Neuronal stem cell (in vitro differentiated cells): ENCODE measurements at regions not wholly inside any gene's neighbourhood (a gene's known extent, or its start where the extent isn't known, plus 50 kb on each side); places are given as distances from the start of the nearest gene placed in this dataset.
"Not testable (repeated sequence)": the region's sequence is repeated elsewhere in the genome, so short reads cannot be mapped to it uniquely, and the experiment has no call there.

ENCODE experiments used
- DNase-seq: peaks from one replicate; pipeline ENCODE4 v3.0.0-alpha.2; 2013; ENCODE audit warnings: low spot score
- H2AFZ ChIP-seq: one replicate; pipeline ENCODE4 v1.6.1; 2013; ENCODE audit warnings: mild to moderate bottlenecking, low read length, inconsistent platforms
- H2AK5ac ChIP-seq: 2 replicates; pipeline ENCODE4 v1.6.1; 2013; ENCODE audit warnings: low read depth, mild to moderate bottlenecking, inconsistent platforms, low read length, moderate library complexity, mixed read lengths
- H2BK120ac ChIP-seq: 2 replicates; pipeline ENCODE4 v1.6.1; 2013; ENCODE audit warnings: low read depth, mild to moderate bottlenecking, inconsistent platforms, low read length, moderate library complexity, mixed read lengths
- H2BK12ac ChIP-seq: one replicate; pipeline ENCODE4 v1.6.1; 2013; ENCODE audit warnings: low read length, inconsistent platforms
- H2BK15ac ChIP-seq: 2 replicates; pipeline ENCODE4 v1.6.1; 2013; ENCODE audit warnings: mild to moderate bottlenecking, low read length, inconsistent platforms, mixed read lengths
- H2BK5ac ChIP-seq: one replicate; pipeline ENCODE4 v1.6.1; 2013; ENCODE audit warnings: inconsistent platforms, mild to moderate bottlenecking, low read length, moderate library complexity
- H3K14ac ChIP-seq: one replicate; pipeline ENCODE4 v1.6.1; 2013; ENCODE audit warnings: low read length, inconsistent platforms
- H3K18ac ChIP-seq: 2 replicates; pipeline ENCODE4 v1.6.1; 2013; ENCODE audit warnings: low read length, inconsistent platforms
- H3K23ac ChIP-seq: 2 replicates; pipeline ENCODE4 v1.6.1; 2013; ENCODE audit warnings: low read depth, mild to moderate bottlenecking, mixed read lengths, low read length, inconsistent platforms; ENCODE audit not compliant: poor library complexity
- H3K27ac ChIP-seq: replicated peaks from 3 replicates; pipeline ENCODE4 v1.5.1; 2013; ENCODE audit warnings: low read length, inconsistent platforms
- H3K27me3 ChIP-seq, 3 experiments: 2 replicates each; pipeline ENCODE4 v1.6.1; 2013; ENCODE audit warnings: low read length in 3 of 3, mild to moderate bottlenecking in 2 of 3, inconsistent platforms in 1 of 3, low read depth in 1 of 3, mixed read lengths in 1 of 3, moderate library complexity in 1 of 3; ENCODE audit not compliant: control insufficient read depth in 3 of 3, insufficient read depth in 3 of 3
- H3K36me3 ChIP-seq, 2 donors: replicated peaks in 1 of 2; 2 replicates each; pipeline ENCODE4 v1.6.1; 2013; ENCODE audit warnings: low read length in 2 of 2; ENCODE audit not compliant: control insufficient read depth in 2 of 2, insufficient read depth in 2 of 2
- H3K4ac ChIP-seq: 2 replicates; pipeline ENCODE4 v1.6.1; 2013; ENCODE audit warnings: inconsistent platforms, mild to moderate bottlenecking, low read length, moderate library complexity
- H3K4me1 ChIP-seq, 2 donors: 1 replicate in 1 of 2; 2 replicates in 1 of 2; pipeline ENCODE4 v1.6.1; 2013; ENCODE audit warnings: low read length in 2 of 2, low read depth in 1 of 2; ENCODE audit not compliant: control insufficient read depth in 2 of 2, insufficient read depth in 1 of 2
- H3K4me2 ChIP-seq: one replicate; pipeline ENCODE4 v1.6.1; 2013; ENCODE audit warnings: mild to moderate bottlenecking, low read length, inconsistent platforms; ENCODE audit not compliant: insufficient read depth, poor library complexity, severe bottlenecking
- H3K4me3 ChIP-seq, 2 donors: 2 replicates each; pipeline ENCODE4 v1.5.1; 2013; ENCODE audit warnings: low read length in 2 of 2, mild to moderate bottlenecking in 2 of 2, inconsistent platforms in 1 of 2, moderate library complexity in 1 of 2
- H3K79me1 ChIP-seq: one replicate; pipeline ENCODE4 v1.6.1; 2013; ENCODE audit warnings: low read depth, mild to moderate bottlenecking, inconsistent platforms, low read length, moderate library complexity
- H3K9ac ChIP-seq: one replicate; pipeline ENCODE4 v1.6.1; 2013; ENCODE audit warnings: mild to moderate bottlenecking, low read depth, low read length, inconsistent platforms; ENCODE audit not compliant: poor library complexity
- H3K9me3 ChIP-seq, 2 donors: replicated peaks in 1 of 2; 2 replicates each; pipeline versions ENCODE3 to v1.6.1; 2013; ENCODE audit warnings: low read length in 2 of 2, mild to moderate bottlenecking in 2 of 2, inconsistent platforms in 1 of 2, low read depth in 1 of 2, mixed read lengths in 1 of 2, moderate library complexity in 1 of 2; ENCODE audit not compliant: control insufficient read depth in 2 of 2, insufficient read depth in 1 of 2
- H4K8ac ChIP-seq: one replicate; pipeline ENCODE4 v1.6.1; 2013; ENCODE audit warnings: low read depth, mild to moderate bottlenecking, inconsistent platforms, low read length, moderate library complexity
- H4K91ac ChIP-seq: one replicate; pipeline ENCODE4 v1.6.1; 2013; ENCODE audit warnings: low read length, low read depth, mild to moderate bottlenecking, inconsistent platforms; ENCODE audit not compliant: poor library complexity
- WGBS, 2 donors: extraction: QIAGEN DNeasy Blood & Tissue Kit; methylation state at CpG; one replicate each; pipeline ENCODE4 v1.1.7; 2013; ENCODE audit warnings: missing lambda C conversion rate in 2 of 2, mixed read lengths in 1 of 2; ENCODE audit not compliant: insufficient read length in 2 of 2, insufficient replicate concordance in 1 of 2; ENCODE audit errors: extremely low coverage in 2 of 2; 5-methylcytosine and 5-hydroxymethylcytosine counted together

DNA sequence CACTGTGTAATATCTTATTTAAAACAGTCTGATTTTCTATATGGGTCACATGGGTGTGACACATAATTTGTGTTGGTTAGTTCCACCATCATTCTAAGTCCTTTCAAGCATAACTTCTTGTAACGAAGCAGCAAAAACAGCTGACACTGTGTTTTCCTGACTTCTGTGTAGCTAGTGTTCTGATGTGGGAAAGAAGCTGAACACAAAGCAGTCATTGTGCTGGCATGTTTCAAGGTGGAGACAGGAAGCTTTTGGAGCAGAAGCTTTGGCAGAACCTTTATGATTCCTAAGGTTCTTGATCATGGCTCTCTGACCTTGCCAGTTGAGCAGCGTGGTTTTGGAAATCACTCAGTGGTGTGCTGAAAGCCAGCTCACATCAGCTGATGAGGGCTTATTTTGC is 351.7 kb upstream of the MDGA2 start:
- Histone ChIP-seq H2AFZ (no peak overlapping the region), H2AK5ac (no peak overlapping the region), H3K4ac (no peak overlapping the region), H3K9me3 (no peaks in the 10 kb centered on the region), H3K79me1 (no peaks in the 10 kb centered on the region), H3K36me3 (no peaks in the 10 kb centered on the region), H3K4me3 (no peak overlapping the region), H3K9ac (no peak overlapping the region), H4K8ac (no peak overlapping the region), H2BK12ac (no peak overlapping the region), H3K14ac (no peak overlapping the region), H3K4me1 (no peaks in the 10 kb centered on the region), H2BK120ac (no peak overlapping the region), H3K27ac (no peak overlapping the region), H2BK15ac (no peak overlapping the region), H3K4me2 (no peak overlapping the region), H2BK5ac (no peak overlapping the region), H3K27me3 (no peaks in the 10 kb centered on the region), H3K23ac (no peak overlapping the region), H3K18ac (no peak overlapping the region), H4K91ac (no peak overlapping the region)
- no CpG with 5 or more reads among the region's 2 CpGs for WGBS, 2 donors
- DNase-seq: no peak

- H4K91ac ChIP-seq: no peak overlapping the region
- no peak overlapping the region for H3K14ac ChIP-seq
- no peaks in the 10 kb centered on the region for H3K79me1 ChIP-seq
- H2AK5ac ChIP-seq: no peak overlapping the region
- no peak overlapping the region for H3K23ac ChIP-seq
- no peak overlapping the region for H3K27ac ChIP-seq
- H4K8ac ChIP-seq: no peak overlapping the region
- no peak overlapping the region for H2BK12ac ChIP-seq
- no peak overlapping the region for H2BK5ac ChIP-seq
- H3K9me3 ChIP-seq: no peaks in the 10 kb centered on the region
- no peak for DNase-seq
- H2BK15ac ChIP-seq: no peak overlapping the region
- WGBS, 2 donors: no CpG with 5 or more reads among the region's 3 CpGs
- H3K4me1 ChIP-seq: no peaks in the 10 kb centered on the region
- no peak overlapping the region for H2AFZ ChIP-seq
- no peaks in the 10 kb centered on the region for H3K36me3 ChIP-seq
- no peak overlapping the region for H2BK120ac ChIP-seq
- no peak overlapping the region for H3K9ac ChIP-seq
- H3K4me2 ChIP-seq: no peak overlapping the region
- H3K4ac ChIP-seq: no peak overlapping the region
- no peak overlapping the region for H3K18ac ChIP-seq
- H3K4me3 ChIP-seq: no peak overlapping the region
- no peaks in the 10 kb centered on the region for H3K27me3 ChIP-seq
Observed at GRCh38 chr14:48023881-48024280, 348.5 kb upstream of the MDGA2 start.

GRCh38 chr14:48011484-48011883 is 336.1 kb upstream of the MDGA2 start:
- H2BK15ac ChIP-seq, DNase-seq, H2BK5ac ChIP-seq, H3K79me1 ChIP-seq, H3K9ac ChIP-seq, H4K8ac ChIP-seq, H3K9me3 ChIP-seq, H2BK120ac ChIP-seq, H3K14ac ChIP-seq, H2BK12ac ChIP-seq, H2AFZ ChIP-seq, H3K36me3 ChIP-seq, H3K4me3 ChIP-seq, H3K27ac ChIP-seq, H3K4me2 ChIP-seq, H3K27me3 ChIP-seq, H3K4me1 ChIP-seq, H3K18ac ChIP-seq, H4K91ac ChIP-seq, H3K23ac ChIP-seq, H3K4ac ChIP-seq, H2AK5ac ChIP-seq: not testable (repeated sequence)
- WGBS, 2 donors: no CpG with 5 or more reads among the region's 12 CpGs

- H4K8ac ChIP-seq: no peak overlapping the region
- DNase-seq: no peak
- no peak overlapping the region for H2AFZ ChIP-seq
- H3K4me3 ChIP-seq: no peak overlapping the region
- H3K14ac ChIP-seq: no peak overlapping the region
- H3K27me3 ChIP-seq: no peaks in the 10 kb centered on the region
- H2BK12ac ChIP-seq: no peak overlapping the region
- no peak overlapping the region for H2AK5ac ChIP-seq
- no peaks in the 10 kb centered on the region for H3K36me3 ChIP-seq
- no peak overlapping the region for H3K4ac ChIP-seq
- no peak overlapping the region for H3K27ac ChIP-seq
- no peak overlapping the region for H3K23ac ChIP-seq
- H2BK5ac ChIP-seq: no peak overlapping the region
- H4K91ac ChIP-seq: no peak overlapping the region
- peaks cover 0 to 2% of the 10 kb centered on the region in 2 donors for H3K4me1 ChIP-seq
- H3K18ac ChIP-seq: no peak overlapping the region
- no peak overlapping the region for H3K9ac ChIP-seq
- no peak overlapping the region for H2BK15ac ChIP-seq
- no peaks in the 10 kb centered on the region for H3K9me3 ChIP-seq
- no peak overlapping the region for H2BK120ac ChIP-seq
- no peak overlapping the region for H3K4me2 ChIP-seq
- no peaks in the 10 kb centered on the region for H3K79me1 ChIP-seq
Observed at GRCh38 chr14:48008646-48009045, 333.2 kb upstream of the MDGA2 start.
